BE2C (cell line): ENCODE measurements at regions not wholly inside any gene's neighbourhood (a gene's known extent, or its start where the extent isn't known, plus 50 kb on each side); places are given as distances from the start of the nearest gene placed in this dataset.

Experiments used
- DNase-seq: peaks from one replicate; pipeline ENCODE4 v3.0.0-alpha.2; 2020
- H3K27me3 ChIP-seq: fragments of 250-450 bp; sonication (Bioruptor Pico); 2 replicates; pipeline ENCODE4 v1.5.1; 2020; ENCODE audit warnings: mild to moderate bottlenecking
- H3K36me3 ChIP-seq: fragments of 250-450 bp; sonication (Bioruptor Pico); 2 replicates; pipeline ENCODE4 v1.5.1; 2020; ENCODE audit warnings: mild to moderate bottlenecking
- H3K4me1 ChIP-seq: fragments of 250-450 bp; sonication (Bioruptor Pico); 2 replicates; pipeline ENCODE4 v1.5.1; 2020
- H3K4me3 ChIP-seq: 2 replicates; pipeline ENCODE4 v1.5.1; 2011; ENCODE audit warnings: low read depth, low read length
- H3K9me3 ChIP-seq: fragments of 250-450 bp; sonication (Bioruptor Pico); 2 replicates; pipeline ENCODE4 v1.5.1; 2020
- CTCF ChIP-seq: IDR thresholded peaks from 2 replicates; pipeline ENCODE4 v1.5.1; 2012; ENCODE audit warnings: mild to moderate bottlenecking, low read depth, low read length

GRCh38 chr3:103494512-103494911, 1059.7 kb downstream of the ZPLD1 start:
- Histone ChIP-seq H3K4me1 (no peaks in the 10 kb centered on the region), H3K27me3 (no peaks in the 10 kb centered on the region)

GRCh38 chr3:103495186-103495585, 1060.4 kb downstream of the ZPLD1 start:
- Histone ChIP-seq H3K36me3 (no peaks in the 10 kb centered on the region), H3K9me3 (no peaks in the 10 kb centered on the region), H3K4me3 (no peak overlapping the region), H3K4me1 (no peaks in the 10 kb centered on the region), H3K27me3 (no peaks in the 10 kb centered on the region)
- no peak for TF ChIP-seq CTCF
- no peak for DNase-seq

More at GRCh38 chr3:103494512-103494911, 1059.7 kb downstream of the ZPLD1 start:
- H3K9me3 ChIP-seq, result no peaks in the 10 kb centered on the region
- no peak overlapping the region for H3K4me3 ChIP-seq
- H3K36me3 ChIP-seq, result no peaks in the 10 kb centered on the region
- no peak for TF ChIP-seq CTCF
- DNase-seq, result no peak

DNA sequence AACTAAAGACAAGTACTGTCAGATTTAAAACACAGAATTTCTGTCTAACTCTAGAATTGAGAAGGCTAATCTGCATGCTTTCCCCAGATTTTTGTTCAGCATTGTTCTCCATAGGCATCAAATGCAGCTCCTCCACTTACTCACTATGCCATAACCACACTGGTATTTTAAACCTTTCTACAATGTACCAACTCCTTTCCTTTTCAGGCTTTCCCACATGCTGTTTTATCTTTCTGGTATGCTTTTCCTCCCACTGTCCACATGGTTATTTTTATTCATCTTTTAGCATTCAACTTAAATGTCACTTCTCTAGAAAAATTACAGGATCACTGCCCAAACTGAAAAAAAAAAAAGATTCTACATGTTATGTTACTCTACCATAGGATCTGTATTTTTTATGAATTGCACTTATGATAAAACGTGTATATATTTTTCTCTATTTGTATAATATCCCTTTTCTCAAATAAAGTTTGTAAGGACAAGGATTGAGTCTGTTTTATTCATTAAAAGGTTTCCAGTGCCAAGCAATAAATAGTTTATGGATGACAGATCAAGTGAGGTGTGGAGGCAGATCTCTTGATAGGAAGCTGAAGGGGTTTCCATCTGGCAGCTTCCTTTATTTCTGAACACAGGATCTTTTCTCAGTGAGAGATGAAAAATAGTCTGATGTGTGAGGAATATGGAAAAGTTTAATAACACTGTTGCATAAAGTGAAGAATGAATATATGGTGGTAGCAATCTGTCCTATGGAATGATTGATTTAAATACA, 1064.5 kb downstream of the ZPLD1 start:
- DNase-seq, result no peak
- TF ChIP-seq CTCF, result no peak
- no peaks in the 10 kb centered on the region for H3K36me3 ChIP-seq

DNA sequence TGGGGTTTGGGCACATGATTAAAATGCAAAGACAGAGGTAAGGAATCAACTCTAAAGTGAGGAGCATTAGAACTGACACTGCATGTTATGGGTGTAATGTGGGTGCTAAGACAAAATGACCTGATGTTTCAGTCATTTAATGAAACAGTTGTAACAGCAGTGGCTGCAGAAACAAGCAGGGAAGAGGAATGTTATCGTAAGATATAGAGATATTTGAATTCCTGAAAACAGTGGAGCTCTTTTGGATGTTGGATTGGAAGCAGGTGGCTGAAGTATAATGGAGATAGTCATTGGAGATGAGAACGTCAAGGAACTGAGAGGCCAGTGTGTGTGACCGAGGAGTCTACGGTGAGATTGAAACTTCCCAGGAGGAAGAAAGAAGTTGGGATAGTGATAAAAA, 1065.2 kb downstream of the ZPLD1 start:
- no peak overlapping the region for H3K4me3 ChIP-seq
- H3K27me3 ChIP-seq, result no peaks in the 10 kb centered on the region
- H3K9me3 ChIP-seq, result no peaks in the 10 kb centered on the region
- H3K4me1 ChIP-seq, result no peaks in the 10 kb centered on the region
- no peak for DNase-seq
- no peaks in the 10 kb centered on the region for H3K36me3 ChIP-seq
- TF ChIP-seq CTCF, result no peak

More for the DNA sequence above, 1064.5 kb downstream of the ZPLD1 start:
- no peaks in the 10 kb centered on the region for H3K4me1 ChIP-seq
- no peaks in the 10 kb centered on the region for H3K9me3 ChIP-seq
- no peaks in the 10 kb centered on the region for H3K27me3 ChIP-seq
- H3K4me3 ChIP-seq, result no peak overlapping the region

GRCh38 chr3:103510760-103511159, 1075.9 kb downstream of the ZPLD1 start:
- Histone ChIP-seq H3K4me1 (no peaks in the 10 kb centered on the region), H3K4me3 (no peak overlapping the region), H3K27me3 (no peaks in the 10 kb centered on the region), H3K9me3 (no peaks in the 10 kb centered on the region), H3K36me3 (no peaks in the 10 kb centered on the region)
- TF ChIP-seq CTCF, result no peak
- no peak for DNase-seq

GRCh38 chr3:103511891-103512290, 1077.1 kb downstream of the ZPLD1 start:
- no peak overlapping the region for H3K4me3 ChIP-seq
- no peaks in the 10 kb centered on the region for H3K9me3 ChIP-seq
- no peaks in the 10 kb centered on the region for H3K4me1 ChIP-seq
- DNase-seq, result no peak
- H3K36me3 ChIP-seq, result no peaks in the 10 kb centered on the region
- no peak for TF ChIP-seq CTCF
- no peaks in the 10 kb centered on the region for H3K27me3 ChIP-seq
